ENCODE measurements at regions not wholly inside any gene's neighbourhood (a gene's known extent, or its start where the extent isn't known, plus 50 kb on each side); places are given as distances from the start of the nearest gene placed in this dataset.

DNA sequence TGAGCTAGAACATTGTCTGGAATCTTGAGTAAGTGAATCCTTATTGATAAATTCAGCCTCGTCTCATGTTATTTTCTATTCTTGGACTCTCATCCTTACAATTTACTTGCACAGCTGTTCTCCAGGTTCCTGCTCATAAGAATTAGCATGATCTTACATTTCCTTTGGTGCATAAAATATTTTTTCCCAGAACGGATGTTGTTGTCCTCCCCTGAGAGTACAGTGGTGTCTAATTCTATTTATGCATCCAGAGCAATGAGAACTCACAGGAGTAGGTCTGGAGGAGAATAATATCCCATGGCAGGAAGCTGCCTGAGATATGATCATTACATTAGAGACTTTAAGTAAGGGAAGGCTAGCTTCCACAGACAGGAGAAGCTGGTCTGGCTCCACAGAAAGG, 178.4 kb upstream of the MAST4 start:
- TF ChIP-seq, protein P1, sequence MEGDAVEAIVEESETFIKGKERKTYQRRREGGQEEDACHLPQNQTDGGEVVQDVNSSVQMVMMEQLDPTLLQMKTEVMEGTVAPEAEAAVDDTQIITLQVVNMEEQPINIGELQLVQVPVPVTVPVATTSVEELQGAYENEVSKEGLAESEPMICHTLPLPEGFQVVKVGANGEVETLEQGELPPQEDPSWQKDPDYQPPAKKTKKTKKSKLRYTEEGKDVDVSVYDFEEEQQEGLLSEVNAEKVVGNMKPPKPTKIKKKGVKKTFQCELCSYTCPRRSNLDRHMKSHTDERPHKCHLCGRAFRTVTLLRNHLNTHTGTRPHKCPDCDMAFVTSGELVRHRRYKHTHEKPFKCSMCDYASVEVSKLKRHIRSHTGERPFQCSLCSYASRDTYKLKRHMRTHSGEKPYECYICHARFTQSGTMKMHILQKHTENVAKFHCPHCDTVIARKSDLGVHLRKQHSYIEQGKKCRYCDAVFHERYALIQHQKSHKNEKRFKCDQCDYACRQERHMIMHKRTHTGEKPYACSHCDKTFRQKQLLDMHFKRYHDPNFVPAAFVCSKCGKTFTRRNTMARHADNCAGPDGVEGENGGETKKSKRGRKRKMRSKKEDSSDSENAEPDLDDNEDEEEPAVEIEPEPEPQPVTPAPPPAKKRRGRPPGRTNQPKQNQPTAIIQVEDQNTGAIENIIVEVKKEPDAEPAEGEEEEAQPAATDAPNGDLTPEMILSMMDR (IDR thresholded peaks at IDR 0.05) = no peak
- TF ChIP-seq POLR2A (IDR thresholded peaks at IDR 0.05) = no peak
